ENCODE measurements at regions not wholly inside any gene's neighbourhood (a gene's known extent, or its start where the extent isn't known, plus 50 kb on each side); places are given as distances from the start of the nearest gene placed in this dataset.
"Not testable (repeated sequence)": the region's sequence is repeated elsewhere in the genome, so short reads cannot be mapped to it uniquely, and the experiment has no call there.

DNA sequence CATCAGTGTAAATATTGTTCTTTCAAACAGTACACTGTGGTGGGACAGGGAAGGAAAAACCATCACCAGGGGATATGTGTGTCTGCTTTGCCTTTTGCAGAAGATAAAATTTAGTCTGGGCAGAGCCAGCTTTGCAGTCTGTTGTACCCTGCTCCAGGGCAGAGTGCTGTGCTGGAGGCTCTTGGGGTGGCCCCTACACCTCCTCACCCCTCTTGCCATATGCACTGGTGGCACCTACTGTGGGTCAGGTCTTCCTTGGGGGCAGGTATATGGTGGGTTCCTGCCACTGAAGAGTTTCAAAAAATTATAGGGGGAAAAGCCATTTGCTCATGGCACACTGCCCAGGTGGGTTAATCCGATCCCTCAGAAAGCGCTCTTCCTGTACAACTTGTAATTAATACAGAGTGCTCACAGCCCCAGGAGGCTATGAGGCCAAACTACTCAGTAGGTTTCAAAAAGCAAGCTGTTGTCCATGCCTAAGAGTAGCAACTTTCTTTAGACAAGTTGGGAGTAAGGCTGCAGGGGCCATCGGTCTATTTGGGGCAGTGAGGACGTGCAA, 112.7 kb upstream of the BMPER start:
- Histone ChIP-seq H3K9me3 (ENCODE audit: control insufficient read depth, insufficient read depth, low read length) (no peaks in the 10 kb centered on the region), H3K27me3 (ENCODE audit: control insufficient read depth, insufficient read depth, low read length) (no peaks in the 10 kb centered on the region), H3K4me3 (ENCODE audit: low read depth, low read length) (no peak overlapping the region), H3K27ac (ENCODE audit: low read depth, low read length) (no peak overlapping the region)
- no peak for DNase-seq (ENCODE audit: low read depth, low spot score)
- TF ChIP-seq, protein P1, sequence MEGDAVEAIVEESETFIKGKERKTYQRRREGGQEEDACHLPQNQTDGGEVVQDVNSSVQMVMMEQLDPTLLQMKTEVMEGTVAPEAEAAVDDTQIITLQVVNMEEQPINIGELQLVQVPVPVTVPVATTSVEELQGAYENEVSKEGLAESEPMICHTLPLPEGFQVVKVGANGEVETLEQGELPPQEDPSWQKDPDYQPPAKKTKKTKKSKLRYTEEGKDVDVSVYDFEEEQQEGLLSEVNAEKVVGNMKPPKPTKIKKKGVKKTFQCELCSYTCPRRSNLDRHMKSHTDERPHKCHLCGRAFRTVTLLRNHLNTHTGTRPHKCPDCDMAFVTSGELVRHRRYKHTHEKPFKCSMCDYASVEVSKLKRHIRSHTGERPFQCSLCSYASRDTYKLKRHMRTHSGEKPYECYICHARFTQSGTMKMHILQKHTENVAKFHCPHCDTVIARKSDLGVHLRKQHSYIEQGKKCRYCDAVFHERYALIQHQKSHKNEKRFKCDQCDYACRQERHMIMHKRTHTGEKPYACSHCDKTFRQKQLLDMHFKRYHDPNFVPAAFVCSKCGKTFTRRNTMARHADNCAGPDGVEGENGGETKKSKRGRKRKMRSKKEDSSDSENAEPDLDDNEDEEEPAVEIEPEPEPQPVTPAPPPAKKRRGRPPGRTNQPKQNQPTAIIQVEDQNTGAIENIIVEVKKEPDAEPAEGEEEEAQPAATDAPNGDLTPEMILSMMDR (IDR thresholded peaks at IDR 0.05; ENCODE audit: low read depth, low read length) = no peak
- ChIA-PET CTCF (no interaction called here), POLR2A (no interaction called here)

DNA sequence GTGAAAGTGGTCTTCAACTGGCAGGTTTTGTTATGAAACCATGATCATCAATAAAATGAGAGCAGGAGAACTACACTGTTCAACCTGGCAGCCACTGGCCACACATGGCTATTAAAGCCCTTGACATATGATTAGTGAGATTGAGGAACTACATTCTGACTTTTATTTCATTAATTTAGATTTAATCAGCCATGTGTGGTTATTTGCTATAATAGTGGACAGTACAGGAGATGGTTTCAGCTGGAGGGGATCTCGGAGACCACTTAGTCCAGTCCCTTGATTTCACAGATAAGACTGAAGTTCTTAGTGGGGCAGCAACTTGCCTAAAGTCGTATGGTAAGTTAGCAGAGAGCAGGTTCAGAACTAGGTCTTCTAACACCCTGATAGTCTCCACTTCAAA, 111.7 kb upstream of the BMPER start:
- Histone ChIP-seq H3K9me3 (ENCODE audit: control insufficient read depth, insufficient read depth, low read length) (no peaks in the 10 kb centered on the region), H3K27me3 (ENCODE audit: control insufficient read depth, insufficient read depth, low read length) (no peaks in the 10 kb centered on the region), H3K27ac (ENCODE audit: low read depth, low read length) (no peak overlapping the region), H3K4me3 (ENCODE audit: low read depth, low read length) (no peak overlapping the region)
- DNase-seq (ENCODE audit: low read depth, low spot score) = no peak
- ChIA-PET CTCF (no interaction called here), POLR2A (no interaction called here)
- TF ChIP-seq, protein P1 (IDR thresholded peaks at IDR 0.05; ENCODE audit: low read depth, low read length) = no peak

DNA sequence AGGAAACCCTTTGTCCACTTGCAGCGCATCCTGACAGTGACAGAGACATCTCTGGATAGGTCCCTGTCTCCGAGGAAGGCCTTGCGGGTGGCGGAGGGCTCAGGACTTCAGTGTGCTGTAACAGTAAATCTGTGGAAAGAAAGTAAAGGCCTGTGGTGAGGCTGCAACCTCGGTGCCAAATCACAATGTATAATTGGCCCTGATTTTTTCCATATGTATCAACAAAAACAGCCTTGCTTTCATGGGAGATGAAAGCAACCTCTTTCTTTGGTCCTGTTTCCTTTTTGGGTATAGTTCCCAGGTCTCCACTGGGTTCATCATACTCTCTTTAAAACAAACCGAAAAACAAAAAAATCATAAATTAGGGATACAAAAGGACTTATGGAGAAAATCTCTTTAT, 110.9 kb upstream of the BMPER start:
- no peak overlapping the region for H3K27ac ChIP-seq (ENCODE audit: low read depth, low read length)
- CTCF ChIA-PET = no interaction called here
- H3K27me3 ChIP-seq (ENCODE audit: control insufficient read depth, insufficient read depth, low read length) = no peaks in the 10 kb centered on the region
- no peak for DNase-seq (ENCODE audit: low read depth, low spot score)
- H3K9me3 ChIP-seq (ENCODE audit: control insufficient read depth, insufficient read depth, low read length) = no peaks in the 10 kb centered on the region
- no peak overlapping the region for H3K4me3 ChIP-seq (ENCODE audit: low read depth, low read length)
- TF ChIP-seq, protein P1 (IDR thresholded peaks at IDR 0.05; ENCODE audit: low read depth, low read length) = no peak
- POLR2A ChIA-PET = no interaction called here

DNA sequence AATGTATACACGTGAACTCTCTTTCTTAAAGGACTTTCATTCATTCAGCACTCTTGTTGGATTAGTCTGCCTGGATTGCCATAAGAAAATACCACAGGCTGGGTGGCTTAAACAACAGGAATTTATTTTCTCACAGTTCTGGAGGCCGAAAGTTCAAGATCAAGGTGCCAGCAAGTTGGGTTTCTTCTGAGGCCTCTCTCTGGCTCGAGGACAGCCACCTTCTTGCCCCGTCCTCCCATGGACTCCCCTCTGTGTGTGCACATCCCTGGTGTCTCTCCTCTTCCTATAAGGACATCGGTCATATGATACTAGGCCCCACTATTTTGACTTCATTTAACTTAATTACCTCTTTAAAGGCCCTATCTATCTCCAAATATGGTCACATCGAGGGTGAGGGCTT, 110.4 kb upstream of the BMPER start:
- no peak overlapping the region for H3K27ac ChIP-seq (ENCODE audit: low read depth, low read length)
- DNase-seq (ENCODE audit: low read depth, low spot score) = no peak
- TF ChIP-seq, protein P1 (IDR thresholded peaks at IDR 0.05; ENCODE audit: low read depth, low read length) = no peak
- POLR2A ChIA-PET = no interaction called here
- CTCF ChIA-PET = no interaction called here
- H3K27me3 ChIP-seq (ENCODE audit: control insufficient read depth, insufficient read depth, low read length) = peaks cover 2% of the 10 kb centered on the region
- no peak overlapping the region for H3K4me3 ChIP-seq (ENCODE audit: low read depth, low read length)
- H3K9me3 ChIP-seq (ENCODE audit: control insufficient read depth, insufficient read depth, low read length) = no peaks in the 10 kb centered on the region

DNA sequence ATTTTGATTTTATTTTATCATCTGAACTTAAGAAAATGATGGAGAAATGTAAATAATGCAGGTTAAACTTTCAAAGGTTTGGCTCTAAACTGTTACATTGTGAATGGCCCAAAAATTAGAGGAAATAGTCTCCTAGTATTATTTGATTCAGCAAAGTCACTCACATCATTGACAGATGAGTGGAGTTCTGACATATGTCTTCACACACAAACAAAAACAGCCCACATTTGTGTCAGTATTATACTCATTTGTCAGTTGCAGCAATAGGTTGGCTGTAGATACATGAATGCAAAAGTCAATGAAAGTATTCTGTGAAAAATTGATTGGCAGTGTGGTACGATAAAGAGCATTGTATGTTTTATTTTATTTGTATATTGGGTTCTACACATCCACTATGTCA, 108.8 kb upstream of the BMPER start:
- no peak for DNase-seq (ENCODE audit: low read depth, low spot score)
- Histone ChIP-seq H3K27me3 (ENCODE audit: control insufficient read depth, insufficient read depth, low read length) (peaks cover 2% of the 10 kb centered on the region), H3K4me3 (ENCODE audit: low read depth, low read length) (no peak overlapping the region), H3K27ac (ENCODE audit: low read depth, low read length) (no peak overlapping the region), H3K9me3 (ENCODE audit: control insufficient read depth, insufficient read depth, low read length) (no peaks in the 10 kb centered on the region)
- TF ChIP-seq, protein P1 (IDR thresholded peaks at IDR 0.05; ENCODE audit: low read depth, low read length) = no peak
- POLR2A ChIA-PET = no interaction called here
- CTCF ChIA-PET = no interaction called here

DNA sequence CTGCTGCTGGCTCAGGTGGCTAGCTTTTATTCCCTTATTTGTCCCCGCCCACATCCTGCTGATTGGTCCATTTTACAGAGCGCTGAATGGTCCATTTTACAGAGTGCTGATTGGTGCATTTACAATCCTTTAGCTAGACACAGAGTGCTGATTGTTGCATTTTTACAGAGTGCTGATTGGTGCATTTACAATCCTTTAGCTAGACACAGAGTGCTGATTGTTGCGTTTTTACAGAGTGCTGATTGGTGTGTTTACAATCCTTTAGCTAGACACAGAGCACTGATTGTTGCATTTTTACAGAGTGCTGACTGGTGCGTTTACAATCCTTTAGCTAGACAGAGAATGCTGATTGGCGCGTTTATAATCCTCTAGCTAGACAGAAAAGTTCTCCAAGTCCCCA, 107.8 kb upstream of the BMPER start:
- H3K4me3 ChIP-seq (ENCODE audit: low read depth, low read length); CTCF ChIA-PET; POLR2A ChIA-PET: not testable (repeated sequence)

More for the DNA sequence above, 107.8 kb upstream of the BMPER start:
- H3K27me3 ChIP-seq (ENCODE audit: control insufficient read depth, insufficient read depth, low read length); DNase-seq (ENCODE audit: low read depth, low spot score); H3K27ac ChIP-seq (ENCODE audit: low read depth, low read length); H3K9me3 ChIP-seq (ENCODE audit: control insufficient read depth, insufficient read depth, low read length): not testable (repeated sequence)

Measured in AG04450 (cell line).